GM18907 (cell line): ENCODE measurements at regions not wholly inside any gene's neighbourhood (a gene's known extent, or its start where the extent isn't known, plus 50 kb on each side); places are given as distances from the start of the nearest gene placed in this dataset.

Experiments used
- ATAC-seq: cut with Tn5 transposase; IDR thresholded peaks from one replicate; pipeline ENCODE4 v1.9.1; 2021; ENCODE audit warnings: mild to moderate bottlenecking, moderate library complexity; ENCODE audit not compliant: unreplicated experiment

GRCh38 chr6:133630651-133631050 is 258.3 kb upstream of the TCF21 start:
- no peak for ATAC-seq

- no peak for ATAC-seq
These were observed 257.5 kb upstream of the TCF21 start for GRCh38 chr6:133631421-133631820.

- ATAC-seq: no peak
These were observed 256.7 kb upstream of the TCF21 start for GRCh38 chr6:133632206-133632605.

GRCh38 chr6:133632906-133633305 is 256.0 kb upstream of the TCF21 start:
- no peak for ATAC-seq

GRCh38 chr6:133634474-133634873 is 254.4 kb upstream of the TCF21 start:
- no peak for ATAC-seq

- no peak for ATAC-seq
These were observed 253.5 kb upstream of the TCF21 start for GRCh38 chr6:133635447-133635846.

GRCh38 chr6:133637436-133637835 is 251.5 kb upstream of the TCF21 start:
- no peak for ATAC-seq

- no peak for ATAC-seq
These were observed 251.0 kb upstream of the TCF21 start for GRCh38 chr6:133637874-133638273.

- no peak for ATAC-seq
These were observed 247.8 kb upstream of the TCF21 start for GRCh38 chr6:133641104-133641503.

- ATAC-seq: no peak
These were observed 244.4 kb upstream of the TCF21 start for GRCh38 chr6:133644548-133644891.

- ATAC-seq: no peak
These were observed 243.9 kb upstream of the TCF21 start for GRCh38 chr6:133644892-133645619.

GRCh38 chr6:133645966-133646740 is 242.8 kb upstream of the TCF21 start:
- ATAC-seq: no peak

- ATAC-seq: no peak
These were observed 240.3 kb upstream of the TCF21 start for GRCh38 chr6:133648581-133648980.

GRCh38 chr6:133671376-133671775 is 217.5 kb upstream of the TCF21 start:
- ATAC-seq: no peak

- no peak for ATAC-seq
These were observed 215.9 kb upstream of the TCF21 start for GRCh38 chr6:133673056-133673455.

- no peak for ATAC-seq
These were observed 214.3 kb upstream of the TCF21 start for GRCh38 chr6:133674661-133675060.

- no peak for ATAC-seq
These were observed 207.9 kb upstream of the TCF21 start for GRCh38 chr6:133680994-133681393.

GRCh38 chr6:133681891-133682290 is 207.0 kb upstream of the TCF21 start:
- ATAC-seq: no peak

GRCh38 chr6:133682506-133683307 is 206.2 kb upstream of the TCF21 start:
- ATAC-seq: no peak

- ATAC-seq: no peak
These were observed 205.7 kb upstream of the TCF21 start for GRCh38 chr6:133683308-133683580.

- ATAC-seq: no peak
These were observed 205.3 kb upstream of the TCF21 start for GRCh38 chr6:133683606-133684005.
